ENCODE measurements at regions not wholly inside any gene's neighbourhood (a gene's known extent, or its start where the extent isn't known, plus 50 kb on each side); places are given as distances from the start of the nearest gene placed in this dataset.

- ATAC-seq (no peak), DNase-seq (no peak)
- Histone ChIP-seq H3K27me3 (no peaks in the 10 kb centered on the region), H3K4me1 (peaks cover 0 to 14% (median 0%) of the 10 kb centered on the region in 12 donors), H3K36me3 (no peaks in the 10 kb centered on the region), H3K9me3 (no peaks in the 10 kb centered on the region), H3K4me3 (no peak overlapping the region), H3K27ac (no peak overlapping the region)
- intact Hi-C loops (cut with DNase I): no loop called here
- WGBS, 4 donors: 85 to 95% (median 91%) methylated on average over 2 of the region's 2 CpGs
- TF ChIP-seq POLR2A (IDR thresholded peaks at IDR 0.05) (no peak), CTCF (IDR thresholded peaks at IDR 0.05) (no peak)
Measured at GRCh38 chr2:37552339-37552738, 119.1 kb downstream of the CDC42EP3 start.

- Histone ChIP-seq H3K9me3 (no peaks in the 10 kb centered on the region), H3K27me3 (no peaks in the 10 kb centered on the region), H3K36me3 (no peaks in the 10 kb centered on the region), H3K4me3 (no peak overlapping the region), H3K27ac (no peak overlapping the region), H3K4me1 (peaks cover 0 to 16% (median 0%) of the 10 kb centered on the region in 12 donors)
- ATAC-seq (no peak), DNase-seq (no peak)
- intact Hi-C loops (cut with DNase I): no loop called here
- TF ChIP-seq POLR2A (IDR thresholded peaks at IDR 0.05) (no peak), CTCF (IDR thresholded peaks at IDR 0.05) (no peak)
- WGBS, 4 donors: 86 to 89% (median 88%) methylated on average over 5 of the region's 5 CpGs
Measured at GRCh38 chr2:37553411-37554154, 117.9 kb downstream of the CDC42EP3 start.

- H3K36me3 ChIP-seq: no peaks in the 10 kb centered on the region
- intact Hi-C loops (cut with DNase I): no loop called here
- DNase-seq: no peak
- no peak overlapping the region for H3K27ac ChIP-seq
- H3K27me3 ChIP-seq: no peaks in the 10 kb centered on the region
- no peak for ATAC-seq
- 64 to 70% (median 67%) methylated on average over 2 of the region's 2 CpGs for WGBS, 4 donors
- peaks cover 0 to 22% (median 0%) of the 10 kb centered on the region in 12 donors for H3K4me1 ChIP-seq
- H3K4me3 ChIP-seq: no peak overlapping the region
- H3K9me3 ChIP-seq: no peaks in the 10 kb centered on the region
- TF ChIP-seq POLR2A (IDR thresholded peaks at IDR 0.05) (no peak), CTCF (IDR thresholded peaks at IDR 0.05) (no peak)
Measured at GRCh38 chr2:37554155-37554510, 117.3 kb downstream of the CDC42EP3 start.

- whole genome bisulfite sequencing, 4 donors: 90 to 95% (median 94%) methylated on average over 2 of the region's 2 CpGs
Measured at GRCh38 chr2:37554687-37555086, 116.8 kb downstream of the CDC42EP3 start.

More at GRCh38 chr2:37554687-37555086, 116.8 kb downstream of the CDC42EP3 start:
- DNase-seq: no peak
- Histone ChIP-seq H3K36me3 (no peaks in the 10 kb centered on the region), H3K27me3 (no peaks in the 10 kb centered on the region), H3K9me3 (no peaks in the 10 kb centered on the region), H3K27ac (no peak overlapping the region), H3K4me3 (no peak overlapping the region), H3K4me1 (peaks cover 0 to 26% (median 0%) of the 10 kb centered on the region in 12 donors)
- TF ChIP-seq CTCF (IDR thresholded peaks at IDR 0.05): no peak
- no peak for TF ChIP-seq POLR2A (IDR thresholded peaks at IDR 0.05)
- intact Hi-C loops (cut with DNase I): no loop called here
- no peak for ATAC-seq
